ENCODE measurements at regions not wholly inside any gene's neighbourhood (a gene's known extent, or its start where the extent isn't known, plus 50 kb on each side); places are given as distances from the start of the nearest gene placed in this dataset.
A peak's percentile ranks its signal among the peaks of the same experiment; 100 is the strongest.

DNA sequence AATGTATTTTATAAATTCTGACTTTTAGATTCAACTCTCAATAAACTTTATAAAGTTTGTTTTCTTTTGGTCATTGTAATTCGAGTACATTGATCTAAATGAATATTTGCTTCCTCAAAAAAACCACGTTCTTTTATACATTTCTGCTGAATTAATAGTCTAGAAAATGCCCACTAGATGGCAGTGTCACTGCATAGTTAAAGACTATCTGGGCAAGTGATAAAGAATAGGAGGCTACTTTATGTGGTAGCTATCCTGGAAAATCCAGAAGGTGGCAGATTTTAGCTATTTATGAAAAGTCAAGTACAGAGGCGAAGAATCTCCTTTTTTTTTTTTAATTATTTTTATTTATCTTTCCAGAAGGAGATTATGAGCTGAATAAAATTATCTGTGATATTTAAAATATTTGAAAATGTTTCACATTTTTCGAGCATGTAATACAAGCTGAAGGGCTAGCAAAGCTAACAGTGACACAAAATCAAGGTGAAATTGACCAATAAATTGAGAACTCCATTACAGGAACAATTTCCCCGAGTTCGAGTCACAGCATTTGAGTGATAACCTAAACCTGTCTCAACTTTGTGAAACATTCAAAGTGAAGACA lies 221.8 kb downstream of the OLFM4 start:
- Histone ChIP-seq H3K23me2 (ENCODE audit: insufficient read length, low read depth, low read length, poor library complexity, severe bottlenecking) (no peaks in the 10 kb centered on the region), H4K91ac (ENCODE audit: insufficient read length, low read depth, low read length) (no peak overlapping the region), H3K56ac (ENCODE audit: insufficient read length, low read depth, low read length) (no peak overlapping the region), H2BK120ac (ENCODE audit: low read depth, low read length, poor library complexity, severe bottlenecking) (no peak overlapping the region), H3K4me1 (ENCODE audit: insufficient read depth, low read length) (no peaks in the 10 kb centered on the region), H3K14ac (ENCODE audit: insufficient read depth, low read length) (no peak overlapping the region), H4K20me1 (ENCODE audit: control insufficient read depth, insufficient read depth, insufficient read length) (no peaks in the 10 kb centered on the region), H3K9me3 (ENCODE audit: control insufficient read depth, low read depth, low read length) (no peaks in the 10 kb centered on the region), H2BK15ac (ENCODE audit: low read depth, low read length) (no peak overlapping the region), H2BK20ac (ENCODE audit: low read depth, low read length, poor library complexity, severe bottlenecking) (no peak overlapping the region), H3K18ac (ENCODE audit: insufficient read length, low read depth, low read length) (no peak overlapping the region), H2BK12ac (ENCODE audit: insufficient read length, low read depth, low read length) (no peak overlapping the region), H3K79me2 (ENCODE audit: insufficient read depth, low read length) (no peaks in the 10 kb centered on the region), H3K23ac (ENCODE audit: insufficient read length, low read depth, low read length) (no peak overlapping the region), H4K5ac (ENCODE audit: insufficient read length, low read depth, low read length) (no peak overlapping the region), H2BK5ac (ENCODE audit: insufficient read length, low read length) (no peak overlapping the region), H2AK5ac (ENCODE audit: insufficient read length, low read length) (no peak overlapping the region), H3K4me2 (ENCODE audit: insufficient read depth, insufficient read length, low read length) (no peak overlapping the region), H3K4ac (ENCODE audit: low read depth, low read length) (no peak overlapping the region), H3K9ac (ENCODE audit: extremely low read depth, insufficient read length, low read length) (no peak overlapping the region), H3T11ph (ENCODE audit: low read length) (no peak overlapping the region), H3K27ac (ENCODE audit: insufficient read length, low read depth, low read length) (no peak overlapping the region), H3K79me1 (ENCODE audit: insufficient read depth, low read depth, low read length, poor library complexity, severe bottlenecking) (no peaks in the 10 kb centered on the region), H4K8ac (replicated peaks; ENCODE audit: insufficient read length, low read depth, low read length) (no peak overlapping the region), H3K27me3 (ENCODE audit: insufficient read depth, low read length) (no peaks in the 10 kb centered on the region), H2AFZ (ENCODE audit: low read length) (no peak overlapping the region)
- H3K36me3 Mint-ChIP-seq (ENCODE audit: insufficient read depth in 1 of 3, low read depth in 3 of 3), result peaks cover 0 to 13% (median 0%) of the 10 kb centered on the region in 3 experiments; a peak in 3 of 7 replicates
- no peak overlapping the region for H3K27ac Mint-ChIP-seq
- no peaks in the 10 kb centered on the region; a peak in 2 of 4 replicates for H3K4me1 Mint-ChIP-seq
- TF ChIP-seq, protein P1, sequence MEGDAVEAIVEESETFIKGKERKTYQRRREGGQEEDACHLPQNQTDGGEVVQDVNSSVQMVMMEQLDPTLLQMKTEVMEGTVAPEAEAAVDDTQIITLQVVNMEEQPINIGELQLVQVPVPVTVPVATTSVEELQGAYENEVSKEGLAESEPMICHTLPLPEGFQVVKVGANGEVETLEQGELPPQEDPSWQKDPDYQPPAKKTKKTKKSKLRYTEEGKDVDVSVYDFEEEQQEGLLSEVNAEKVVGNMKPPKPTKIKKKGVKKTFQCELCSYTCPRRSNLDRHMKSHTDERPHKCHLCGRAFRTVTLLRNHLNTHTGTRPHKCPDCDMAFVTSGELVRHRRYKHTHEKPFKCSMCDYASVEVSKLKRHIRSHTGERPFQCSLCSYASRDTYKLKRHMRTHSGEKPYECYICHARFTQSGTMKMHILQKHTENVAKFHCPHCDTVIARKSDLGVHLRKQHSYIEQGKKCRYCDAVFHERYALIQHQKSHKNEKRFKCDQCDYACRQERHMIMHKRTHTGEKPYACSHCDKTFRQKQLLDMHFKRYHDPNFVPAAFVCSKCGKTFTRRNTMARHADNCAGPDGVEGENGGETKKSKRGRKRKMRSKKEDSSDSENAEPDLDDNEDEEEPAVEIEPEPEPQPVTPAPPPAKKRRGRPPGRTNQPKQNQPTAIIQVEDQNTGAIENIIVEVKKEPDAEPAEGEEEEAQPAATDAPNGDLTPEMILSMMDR (conservative IDR thresholded peaks at IDR 0.05), result peak; percentile 99
- H3K27me3 Mint-ChIP-seq (ENCODE audit: low read depth), result peaks cover 56% of the 10 kb centered on the region
- H3K4me3 Mint-ChIP-seq, result no peak overlapping the region
- peaks cover 6 to 8% of the 10 kb centered on the region in 2 experiments for H3K9me3 Mint-ChIP-seq
- no CpG with 5 or more reads among the region's 6 CpGs for WGBS (ENCODE audit: extremely low coverage, insufficient read length, low lambda C conversion rate)
- DNase-seq, result no peak

Data from H9 (cell line).